OCI-LY3 (cell line): ENCODE measurements at regions not wholly inside any gene's neighbourhood (a gene's known extent, or its start where the extent isn't known, plus 50 kb on each side); places are given as distances from the start of the nearest gene placed in this dataset.

Experiments used
- CTCF ChIP-seq: fragments of 200-600, 300-600 bp; sonication (generic); IDR thresholded peaks from 2 replicates; pipeline ENCODE4 v1.5.1; 2014; ENCODE audit warnings: antibody characterized with exemption, low read length, low read depth
- EZH2phosphoT487 ChIP-seq: fragments of 200-600 bp; shearing (Covaris generic); IDR thresholded peaks from 2 replicates; pipeline ENCODE4 v1.6.1; 2018; ENCODE audit warnings: antibody characterized with exemption, mixed run types, low read depth

DNA sequence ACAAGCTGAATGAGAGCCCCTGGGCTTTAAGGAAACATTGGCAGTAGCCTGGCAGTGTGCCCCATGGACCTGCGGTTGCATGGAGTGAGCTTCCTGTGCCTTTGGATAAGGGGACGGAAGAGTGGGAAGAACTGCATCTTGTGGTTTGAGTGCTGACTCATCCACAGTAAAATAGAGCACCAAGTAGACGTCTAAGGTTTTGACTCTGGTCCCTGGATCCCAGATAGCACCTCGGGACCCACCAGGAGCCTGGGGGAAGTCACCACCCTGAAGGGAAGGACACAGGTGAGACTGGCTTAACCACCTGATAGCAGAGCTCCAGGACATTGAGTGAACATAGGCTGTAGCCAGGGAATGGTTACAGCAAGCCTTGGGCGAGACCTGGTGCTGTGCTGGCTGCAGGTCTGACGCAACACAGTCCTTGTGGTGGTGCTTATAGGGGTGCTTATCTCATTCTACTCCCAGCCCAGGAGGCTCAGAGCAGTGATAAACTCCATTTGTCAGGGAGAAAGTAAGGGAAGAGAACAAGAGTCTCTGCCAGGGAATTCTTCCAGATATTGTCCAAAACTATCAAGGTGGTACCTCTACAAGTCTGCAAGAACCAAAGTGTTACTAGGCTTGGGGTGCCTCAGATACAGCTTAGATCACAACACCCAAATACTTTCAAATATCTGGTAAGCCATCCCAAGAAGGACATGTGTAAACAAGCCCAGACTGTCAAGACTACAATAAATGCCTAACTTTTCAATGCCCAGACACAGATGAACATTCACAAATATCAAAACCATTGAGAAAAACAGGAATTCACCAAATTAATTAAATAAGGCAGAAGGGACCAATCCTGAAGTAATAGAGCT is 123.6 kb upstream of the TET2 start:
- TF ChIP-seq CTCF, result no peak
- TF ChIP-seq EZH2phosphoT487, result no peak
